K562 (cell line): ENCODE measurements at regions not wholly inside any gene's neighbourhood (a gene's known extent, or its start where the extent isn't known, plus 50 kb on each side); places are given as distances from the start of the nearest gene placed in this dataset.

Experiments used
- ATAC-seq: fragments of 200-7000 bp; cut with Tn5 transposase; 3 replicates; pipeline ENCODE4 v1.9.1; 2020; ENCODE audit warnings: moderate library complexity
- BruUV-seq: library from RNA; stranded (reverse); fragments of 400-500 nt; replicated peaks from 2 replicates; lab custom pipeline; 2021; lab: Mats Ljungman, UMichigan
- CTCF ChIA-PET: fragments of 300-600 bp; formaldehyde crosslinking; extraction: SDS; loops from one replicate; lab custom pipeline; 2021; ENCODE audit warnings: low intra/inter-chr PET ratio; lab: Yijun Ruan, JAX
- POLR2A ChIA-PET: fragments of 300-600, 350-650 bp; sonication (Branson Sonifier 250); formaldehyde crosslinking; extraction: SDS; loops from one replicate; lab custom pipeline; 2021; ENCODE audit warnings: antibody characterized with exemption, inconsistent platforms; lab: Yijun Ruan, JAX
- DNase-seq, 4 experiments: peaks; one replicate each; pipeline versions ENCODE4 v3.0.0 to v3.0.0-alpha.2; 2011 to 2018; ENCODE audit warnings: low spot score in 3 of 4, mixed read lengths in 3 of 4; ENCODE audit errors: extremely low read depth in 1 of 4
- FAIRE-seq: peaks from 2 replicates; lab custom pipeline; 2011; peaks lifted over from hg19 to GRCh38; lab: Jason Lieb, UNC
- H2AFZ ChIP-seq: 2 replicates; pipeline ENCODE4 v1.6.0; 2011; ENCODE audit warnings: low read depth, low read length, control low read depth, inconsistent platforms
- H3K27ac ChIP-seq: fragments of 200-600 bp; 3 replicates; pipeline ENCODE4 v1.8.0; 2011; ENCODE audit warnings: low read depth, mild to moderate bottlenecking, control low read depth, inconsistent platforms, low read length, moderate library complexity, mixed read lengths; ENCODE audit errors: extremely low read depth
- H3K27me3 ChIP-seq, 2 experiments: fragments of 300-600 bp in 1 of 2; 2 replicates in 1 of 2; 3 replicates in 1 of 2; pipeline versions ENCODE4 v1.6.0 to v1.8.0; 2011; ENCODE audit warnings: inconsistent platforms in 2 of 2, low read length in 2 of 2, mild to moderate bottlenecking in 1 of 2, mixed read lengths in 1 of 2, moderate library complexity in 1 of 2; ENCODE audit not compliant: control insufficient read depth in 2 of 2, insufficient read depth in 2 of 2
- H3K36me3 ChIP-seq: fragments of 300-600 bp; 3 replicates; pipeline ENCODE4 v1.8.0; 2011; ENCODE audit warnings: mild to moderate bottlenecking, low read length, inconsistent platforms; ENCODE audit not compliant: control insufficient read depth, insufficient read depth
- H3K4me1 ChIP-seq, 2 experiments: fragments of 200-600 bp in 1 of 2; replicated peaks in 1 of 2; 2 replicates in 1 of 2; 3 replicates in 1 of 2; pipeline versions ENCODE4 v1.5.1 to v1.8.0; 2011; ENCODE audit warnings: inconsistent platforms in 2 of 2, low read length in 2 of 2, mild to moderate bottlenecking in 1 of 2, mixed read lengths in 1 of 2, moderate library complexity in 1 of 2; ENCODE audit not compliant: control insufficient read depth in 2 of 2, insufficient read depth in 2 of 2
- H3K4me2 ChIP-seq: 2 replicates; pipeline ENCODE4 v1.6.1; 2011; ENCODE audit warnings: low read length, control low read depth, inconsistent platforms, mixed read lengths; ENCODE audit not compliant: insufficient read depth
- H3K4me3 ChIP-seq: fragments of 200-600 bp; sonication (generic), shearing (Covaris generic); 2 replicates; pipeline ENCODE4 v1.5.1; 2016; ENCODE audit warnings: control low read depth, inconsistent platforms
- H3K79me2 ChIP-seq: fragments of 200-600 bp; 3 replicates; pipeline ENCODE4 v1.8.0; 2011; ENCODE audit warnings: low read length, inconsistent platforms; ENCODE audit not compliant: control insufficient read depth, insufficient read depth
- H3K9ac ChIP-seq, 2 experiments: 2 replicates each; pipeline versions ENCODE4 v1.6.0 to v1.6.1; 2011; ENCODE audit warnings: low read depth in 2 of 2, low read length in 2 of 2, control low read depth in 1 of 2, inconsistent platforms in 1 of 2, mild to moderate bottlenecking in 1 of 2, mixed read lengths in 1 of 2; ENCODE audit not compliant: insufficient read depth in 1 of 2
- H3K9me1 ChIP-seq: one replicate; pipeline ENCODE4 v1.6.0; 2011; ENCODE audit warnings: inconsistent platforms, mild to moderate bottlenecking, low read length, moderate library complexity; ENCODE audit not compliant: control insufficient read depth, insufficient read depth
- H3K9me3 ChIP-seq: replicated peaks from 2 replicates; pipeline ENCODE4 v1.5.1; 2011; ENCODE audit warnings: low read depth, low read length, inconsistent platforms; ENCODE audit not compliant: control insufficient read depth, insufficient read depth
- H4K20me1 ChIP-seq: replicated peaks from 2 replicates; pipeline ENCODE4 v1.6.1; 2011; ENCODE audit warnings: low read length, inconsistent platforms, mixed read lengths; ENCODE audit not compliant: control insufficient read depth, insufficient read depth
- HDAC8 ChIP-seq: fragments of 450-650 bp; IDR thresholded peaks from 2 replicates; pipeline ENCODE4 v1.6.1; 2016; ENCODE audit warnings: mild to moderate bottlenecking, missing genetic modification characterization, moderate library complexity, missing compliant biosample characterization
- KLF6 ChIP-seq: fragments of 250-450 bp; sonication (Bioruptor Pico); IDR thresholded peaks from 2 replicates; pipeline ENCODE4 v1.4.0; 2020; ENCODE audit warnings: mild to moderate bottlenecking, moderate library complexity, borderline replicate concordance
- MNT ChIP-seq, 2 experiments: fragments of 450-650 bp; conservative IDR thresholded peaks; 2 replicates each; pipeline ENCODE4 v1.6.1; 2017; ENCODE audit warnings: mild to moderate bottlenecking in 2 of 2, moderate library complexity in 2 of 2
- NBN ChIP-seq: fragments of 450-650 bp; IDR thresholded peaks from 2 replicates; pipeline ENCODE4 v1.6.1; 2016; ENCODE audit warnings: low read depth, mild to moderate bottlenecking
- STAT5A ChIP-seq: IDR thresholded peaks from 2 replicates; pipeline ENCODE4 v1.6.1; 2012; ENCODE audit warnings: low read length, inconsistent platforms, borderline replicate concordance
- TEAD1 ChIP-seq, 2 experiments: fragments of 450-650 bp in 1 of 2; sonication (generic) in 1 of 2; formaldehyde crosslinking; IDR thresholded peaks; 2 replicates each; pipeline versions ENCODE4 v1.4.0 to v1.8.0; 2020 to 2022; ENCODE audit warnings: mild to moderate bottlenecking in 2 of 2, missing genetic modification reagents in 1 of 2
- TEAD4 ChIP-seq, 2 experiments: sonication (generic) in 1 of 2; formaldehyde crosslinking in 1 of 2; IDR thresholded peaks; 2 replicates each; pipeline versions ENCODE4 v1.6.1 to v1.8.0; 2012 to 2022; ENCODE audit warnings: borderline replicate concordance in 1 of 2, inconsistent platforms in 1 of 2, low read length in 1 of 2, mild to moderate bottlenecking in 1 of 2, missing genetic modification reagents in 1 of 2
- U2AF2 ChIP-seq: fragments of 200-400 bp; formaldehyde crosslinking; optimal IDR thresholded peaks from 2 replicates; pipeline ENCODE3; 2017; ENCODE audit warnings: low read depth, mild to moderate bottlenecking, low read length
- ZNF217 ChIP-seq: sonication (generic); formaldehyde crosslinking; IDR thresholded peaks from 2 replicates; pipeline ENCODE4 v1.8.0; 2022; ENCODE audit warnings: mild to moderate bottlenecking, missing genetic modification reagents
- ZNF507 ChIP-seq: conservative IDR thresholded peaks from 2 replicates; pipeline ENCODE4 v1.6.1; 2017; ENCODE audit warnings: missing genetic modification characterization, missing compliant biosample characterization
- ZNF707 ChIP-seq: fragments of 250-450 bp; sonication (Bioruptor Pico); conservative IDR thresholded peaks from 2 replicates; pipeline ENCODE4 v1.8.0; 2022; ENCODE audit warnings: inconsistent platforms, mild to moderate bottlenecking, moderate library complexity
- WGBS: fragments of 100-300 bp; shearing (Covaris generic); methylation state at CpG from one replicate; pipeline ENCODE4 v1.1.6; 2016; ENCODE audit warnings: low coverage, mixed read lengths; ENCODE audit not compliant: insufficient coverage; ENCODE audit errors: missing lambda C conversion rate; 5-methylcytosine and 5-hydroxymethylcytosine counted together
- in situ Hi-C: fragments of 300-500 bp; cut with MboI; formaldehyde crosslinking; loops from 4 replicates; pipeline ENCODE4 v1.15.0; 2018; ENCODE audit warnings: inconsistent platforms, mixed read lengths
- intact Hi-C: fragments of 100-400 bp; cut with micrococcal nuclease; formaldehyde crosslinking; loops from 2 replicates; pipeline ENCODE4 v1.14.2; 2022
- TF ChIP-seq, protein P1 (sequence below), 2 experiments: fragments of 450-650 bp in 1 of 2; IDR thresholded peaks; 2 replicates each; pipeline ENCODE4 v1.6.1; 2011 to 2017; ENCODE audit warnings: low read depth in 2 of 2, antibody characterized with exemption in 1 of 2, borderline replicate concordance in 1 of 2, low read length in 1 of 2, mild to moderate bottlenecking in 1 of 2, mixed read lengths in 1 of 2; ENCODE audit not compliant: control insufficient read depth in 1 of 2

DNA sequence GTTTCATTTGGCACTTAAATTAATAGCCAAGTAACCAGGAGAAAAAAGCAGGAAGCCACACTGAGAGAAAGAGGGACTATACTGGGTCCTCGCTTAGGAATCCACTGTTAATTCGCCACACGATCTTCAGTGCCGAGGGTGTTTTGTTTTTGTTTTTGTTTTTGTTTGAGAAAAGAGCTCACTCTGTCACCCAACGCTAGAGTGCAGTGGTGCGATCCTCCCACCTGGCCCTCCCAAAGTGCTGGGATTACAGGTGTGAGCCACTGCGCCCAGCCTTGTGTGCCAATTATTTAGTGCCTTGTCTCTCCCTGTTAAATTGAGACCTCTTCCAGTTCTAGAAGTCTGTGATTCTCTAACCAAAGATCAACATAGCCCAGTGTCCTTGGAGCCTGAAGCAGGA, 53.8 kb upstream of the TPM1 start:
- intact Hi-C loops = no loop called here
- CTCF ChIA-PET = no interaction called here

GRCh38 chr15:62989366-62990055, 53.0 kb upstream of the TPM1 start:
- Histone ChIP-seq H3K4me3 (no peak overlapping the region), H3K27ac (no peak overlapping the region), H3K9me3 (no peaks in the 10 kb centered on the region), H3K9me1 (no peaks in the 10 kb centered on the region), H3K4me2 (no peak overlapping the region), H3K36me3 (no peaks in the 10 kb centered on the region), H4K20me1 (no peaks in the 10 kb centered on the region), H3K79me2 (no peaks in the 10 kb centered on the region), H3K9ac (0 out of 4 replicates have a peak overlapping the region, but pooled peaks of 1 of the 2 experiments have one; percentile 13), H2AFZ (no peak overlapping the region), H3K27me3 (peaks cover 37 to 53% of the 10 kb centered on the region in 2 experiments), H3K4me1 (no peaks in the 10 kb centered on the region)
- BruUV-seq = no TSS peak
- WGBS = 0% methylated on average over 9 of the region's 10 CpGs
- FAIRE-seq (no peak), ATAC-seq (no peak), DNase-seq (no peak)
- CTCF ChIA-PET = no interaction called here
- intact Hi-C loops (no loop called here), in situ Hi-C loops (no loop called here)
- POLR2A ChIA-PET = interaction anchor here (0.6 to 0.7 kb wide), 2 partner anchors 64 to 407 kb away, joined by 3 read pairs; no protein-coding TSS in a partner anchor
- no peak for TF ChIP-seq ZNF707 (CRISPR knock-in tag)
- no peak for TF ChIP-seq NBN
- no peak for TF ChIP-seq STAT5A
- TF ChIP-seq HDAC8 (tag) = no peak
- TF ChIP-seq U2AF2 = no peak
- TF ChIP-seq, protein P1, sequence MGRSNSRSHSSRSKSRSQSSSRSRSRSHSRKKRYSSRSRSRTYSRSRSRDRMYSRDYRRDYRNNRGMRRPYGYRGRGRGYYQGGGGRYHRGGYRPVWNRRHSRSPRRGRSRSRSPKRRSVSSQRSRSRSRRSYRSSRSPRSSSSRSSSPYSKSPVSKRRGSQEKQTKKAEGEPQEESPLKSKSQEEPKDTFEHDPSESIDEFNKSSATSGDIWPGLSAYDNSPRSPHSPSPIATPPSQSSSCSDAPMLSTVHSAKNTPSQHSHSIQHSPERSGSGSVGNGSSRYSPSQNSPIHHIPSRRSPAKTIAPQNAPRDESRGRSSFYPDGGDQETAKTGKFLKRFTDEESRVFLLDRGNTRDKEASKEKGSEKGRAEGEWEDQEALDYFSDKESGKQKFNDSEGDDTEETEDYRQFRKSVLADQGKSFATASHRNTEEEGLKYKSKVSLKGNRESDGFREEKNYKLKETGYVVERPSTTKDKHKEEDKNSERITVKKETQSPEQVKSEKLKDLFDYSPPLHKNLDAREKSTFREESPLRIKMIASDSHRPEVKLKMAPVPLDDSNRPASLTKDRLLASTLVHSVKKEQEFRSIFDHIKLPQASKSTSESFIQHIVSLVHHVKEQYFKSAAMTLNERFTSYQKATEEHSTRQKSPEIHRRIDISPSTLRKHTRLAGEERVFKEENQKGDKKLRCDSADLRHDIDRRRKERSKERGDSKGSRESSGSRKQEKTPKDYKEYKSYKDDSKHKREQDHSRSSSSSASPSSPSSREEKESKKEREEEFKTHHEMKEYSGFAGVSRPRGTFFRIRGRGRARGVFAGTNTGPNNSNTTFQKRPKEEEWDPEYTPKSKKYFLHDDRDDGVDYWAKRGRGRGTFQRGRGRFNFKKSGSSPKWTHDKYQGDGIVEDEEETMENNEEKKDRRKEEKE (IDR thresholded peaks at IDR 0.05; ENCODE audit: borderline replicate concordance in 1 of 2, control insufficient read depth in 1 of 2, low read depth in 2 of 2, low read length in 1 of 2) = no peak
- TF ChIP-seq TEAD1 (CRISPR knock-in tag; IDR thresholded peaks at IDR 0.05) = no peak
- TF ChIP-seq MNT (conservative IDR thresholded peaks at IDR 0.05) = no peak
- no peak for TF ChIP-seq ZNF507 (tag)

More for the DNA sequence above, 53.8 kb upstream of the TPM1 start:
- Histone ChIP-seq H3K27ac (no peak overlapping the region), H3K4me1 (no peaks in the 10 kb centered on the region), H4K20me1 (no peaks in the 10 kb centered on the region), H3K9me3 (no peaks in the 10 kb centered on the region), H3K9me1 (no peaks in the 10 kb centered on the region), H3K27me3 (peaks cover 36 to 46% of the 10 kb centered on the region in 2 experiments), H3K4me2 (no peak overlapping the region), H3K9ac (no peak overlapping the region), H3K36me3 (no peaks in the 10 kb centered on the region), H3K4me3 (no peak overlapping the region), H3K79me2 (no peaks in the 10 kb centered on the region), H2AFZ (no peak overlapping the region)
- WGBS = 5% methylated on average over 7 of the region's 7 CpGs
- FAIRE-seq (no peak), ATAC-seq (no peak), DNase-seq (no peak)
- no peak for TF ChIP-seq KLF6
- TF ChIP-seq TEAD4 (IDR thresholded peaks at IDR 0.05; ENCODE audit: low read length) = no peak
- no peak for TF ChIP-seq TEAD4 (CRISPR knock-in tag; IDR thresholded peaks at IDR 0.05; ENCODE audit: borderline replicate concordance)
- TF ChIP-seq ZNF217 (CRISPR knock-in tag) = no peak
- POLR2A ChIA-PET = no interaction called here
- no TSS peak for BruUV-seq
- in situ Hi-C loops = no loop called here
